D721Med (cell line): ENCODE measurements at regions not wholly inside any gene's neighbourhood (a gene's known extent, or its start where the extent isn't known, plus 50 kb on each side); places are given as distances from the start of the nearest gene placed in this dataset.

Source experiments
- DNase-seq: peaks from one replicate; pipeline ENCODE4 v3.0.0; 2011; ENCODE audit warnings: low spot score; ENCODE audit not compliant: insufficient read length
- FAIRE-seq: peaks from 2 replicates; lab custom pipeline; 2011; peaks lifted over from hg19 to GRCh38; lab: Jason Lieb, UNC
- CTCF ChIP-seq: IDR thresholded peaks from 2 replicates; pipeline ENCODE4 v1.5.1; 2012; ENCODE audit warnings: mild to moderate bottlenecking, control low read depth; ENCODE audit not compliant: insufficient read depth; ENCODE audit errors: missing control alignments

- TF ChIP-seq CTCF: no peak
- DNase-seq (no peak), FAIRE-seq (no peak)
These were observed 153.8 kb upstream of the BLID start for GRCh38 chr11:122269824-122270223.

GRCh38 chr11:122268601-122269130 is 152.7 kb upstream of the BLID start:
- no peak for TF ChIP-seq CTCF
- FAIRE-seq (no peak), DNase-seq (no peak)

- FAIRE-seq (no peak), DNase-seq (no peak)
- TF ChIP-seq CTCF: no peak
These were observed 151.6 kb upstream of the BLID start for GRCh38 chr11:122267602-122268001.

- no peak for DNase-seq
- FAIRE-seq: no peak
- no peak for TF ChIP-seq CTCF
These were observed 150.0 kb upstream of the BLID start for GRCh38 chr11:122265981-122266380.

- no peak for DNase-seq
- no peak for TF ChIP-seq CTCF
- FAIRE-seq: no peak
These were observed 148.1 kb upstream of the BLID start for GRCh38 chr11:122264121-122264520.

GRCh38 chr11:122261546-122261945 is 145.5 kb upstream of the BLID start:
- FAIRE-seq (no peak), DNase-seq (no peak)
- no peak for TF ChIP-seq CTCF

- FAIRE-seq (no peak), DNase-seq (no peak)
- TF ChIP-seq CTCF: no peak
These were observed 143.3 kb upstream of the BLID start for GRCh38 chr11:122259195-122259821.
